Midbrain (tissue), 1 donor: ENCODE measurements at regions not wholly inside any gene's neighbourhood (a gene's known extent, or its start where the extent isn't known, plus 50 kb on each side); places are given as distances from the start of the nearest gene placed in this dataset.
A peak's percentile ranks its signal among the peaks of the same experiment; 100 is the strongest.

Experiments
- DNase-seq: peaks from one replicate; lab custom pipeline; 2025; lab: John Stamatoyannopoulos, UW

GRCh38 chr9:126556560-126557250 is 57.0 kb upstream of the LMX1B start:
- no peak for DNase-seq

- peak; percentile 63 for DNase-seq
Observed at GRCh38 chr9:126558051-126558665, 55.6 kb upstream of the LMX1B start.

GRCh38 chr9:126559296-126559695 is 54.4 kb upstream of the LMX1B start:
- DNase-seq, result no peak

- DNase-seq, result no peak
Observed at GRCh38 chr9:126561582-126561981, 52.1 kb upstream of the LMX1B start.

- no peak for DNase-seq
Observed at GRCh38 chr9:126563556-126563955, 50.2 kb upstream of the LMX1B start.
